ENCODE measurements at regions not wholly inside any gene's neighbourhood (a gene's known extent, or its start where the extent isn't known, plus 50 kb on each side); places are given as distances from the start of the nearest gene placed in this dataset.

GRCh38 chr12:82187595-82187994 lies 170.6 kb downstream of the CCDC59 start:
- DNase-seq, result no peak
- TF ChIP-seq CTCF (IDR thresholded peaks at IDR 0.05) (no peak), POLR2A (IDR thresholded peaks at IDR 0.05) (no peak)
- H3K36me3 ChIP-seq, result no peaks in the 10 kb centered on the region
- H3K9me3 ChIP-seq, result peaks cover 0 to 3% (median 0%) of the 10 kb centered on the region in 3 donors
- no peaks in the 10 kb centered on the region for H3K27me3 ChIP-seq
- no peak overlapping the region for H3K4me3 ChIP-seq
- H3K4me1 ChIP-seq, result no peaks in the 10 kb centered on the region
- WGBS, 2 donors, result 90% methylated on average over 2 of the region's 2 CpGs
- intact Hi-C loops (cut with DNase I), result no loop called here
- H3K27ac ChIP-seq, result no peak overlapping the region

GRCh38 chr12:82187011-82187410 lies 171.2 kb downstream of the CCDC59 start:
- Histone ChIP-seq H3K27me3 (no peaks in the 10 kb centered on the region), H3K27ac (no peak overlapping the region), H3K4me1 (no peaks in the 10 kb centered on the region), H3K9me3 (peaks cover 0 to 3% (median 0%) of the 10 kb centered on the region in 3 donors), H3K4me3 (no peak overlapping the region), H3K36me3 (no peaks in the 10 kb centered on the region)
- no peak for DNase-seq
- intact Hi-C loops (cut with DNase I), result no loop called here
- TF ChIP-seq CTCF (IDR thresholded peaks at IDR 0.05) (no peak), POLR2A (IDR thresholded peaks at IDR 0.05) (no peak)

- H3K9me3 ChIP-seq, result peaks cover 0 to 3% (median 0%) of the 10 kb centered on the region in 3 donors
- WGBS, 2 donors, result 78 to 84% methylated on average over 6 of the region's 6 CpGs
Measured at GRCh38 chr12:82186282-82186681, 171.9 kb downstream of the CCDC59 start.

GRCh38 chr12:82184844-82185243 lies 173.3 kb downstream of the CCDC59 start:
- no peak for DNase-seq
- Histone ChIP-seq H3K4me3 (no peak overlapping the region), H3K36me3 (no peaks in the 10 kb centered on the region), H3K4me1 (no peaks in the 10 kb centered on the region), H3K27me3 (no peaks in the 10 kb centered on the region), H3K27ac (no peak overlapping the region), H3K9me3 (peaks cover 0 to 3% (median 0%) of the 10 kb centered on the region in 3 donors)
- WGBS, 2 donors, result 64 to 89% methylated on average over 1 of the region's 1 CpG
- intact Hi-C loops (cut with DNase I), result no loop called here
- TF ChIP-seq CTCF (IDR thresholded peaks at IDR 0.05), result no peak
- no peak for TF ChIP-seq POLR2A (IDR thresholded peaks at IDR 0.05)

More at GRCh38 chr12:82186282-82186681, 171.9 kb downstream of the CCDC59 start:
- intact Hi-C loops (cut with DNase I), result no loop called here
- Histone ChIP-seq H3K27me3 (no peaks in the 10 kb centered on the region), H3K4me1 (no peaks in the 10 kb centered on the region), H3K36me3 (no peaks in the 10 kb centered on the region), H3K27ac (no peak overlapping the region), H3K4me3 (no peak overlapping the region)
- no peak for TF ChIP-seq CTCF (IDR thresholded peaks at IDR 0.05)
- no peak for TF ChIP-seq POLR2A (IDR thresholded peaks at IDR 0.05)
- DNase-seq, result no peak

GRCh38 chr12:82182601-82183190 lies 175.5 kb downstream of the CCDC59 start:
- Histone ChIP-seq H3K27me3 (no peaks in the 10 kb centered on the region), H3K4me3 (no peak overlapping the region), H3K36me3 (no peaks in the 10 kb centered on the region), H3K9me3 (no peaks in the 10 kb centered on the region), H3K4me1 (no peaks in the 10 kb centered on the region), H3K27ac (no peak overlapping the region)
- intact Hi-C loops (cut with DNase I), result no loop called here
- 61 to 65% methylated on average over 4 of the region's 4 CpGs for WGBS, 2 donors
- TF ChIP-seq POLR2A (IDR thresholded peaks at IDR 0.05) (no peak), CTCF (IDR thresholded peaks at IDR 0.05) (no peak)
- DNase-seq, result no peak

Measured in esophagus squamous epithelium (tissue), 5 donors.